HG03442 (cell line): ENCODE measurements at regions not wholly inside any gene's neighbourhood (a gene's known extent, or its start where the extent isn't known, plus 50 kb on each side); places are given as distances from the start of the nearest gene placed in this dataset.
"Not testable (repeated sequence)": the region's sequence is repeated elsewhere in the genome, so short reads cannot be mapped to it uniquely, and the experiment has no call there.

Experiments
- ATAC-seq: cut with Tn5 transposase; IDR thresholded peaks from one replicate; pipeline ENCODE4 v1.9.1; 2021; ENCODE audit warnings: mild to moderate bottlenecking, moderate library complexity; ENCODE audit not compliant: unreplicated experiment

DNA sequence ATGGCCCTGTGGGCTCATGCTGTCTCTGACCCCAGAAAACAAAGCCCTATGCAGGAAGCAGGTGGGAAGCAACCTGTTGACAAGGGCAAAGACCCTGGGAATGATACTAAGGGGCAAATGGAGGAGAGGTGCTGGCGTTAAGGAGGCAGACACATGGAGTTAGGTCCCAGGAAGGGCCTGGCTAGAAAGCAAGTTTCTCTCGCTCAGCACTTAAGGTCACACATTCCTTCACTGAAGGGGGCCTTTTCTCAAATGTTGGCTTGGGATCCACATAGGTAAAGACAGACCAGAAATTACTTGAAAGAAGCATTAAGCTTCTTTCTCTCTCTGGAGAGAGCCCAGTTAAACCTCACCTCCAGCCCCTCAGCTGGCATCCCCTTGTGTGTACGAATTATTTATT is 155.7 kb downstream of the ADRA2C start:
- not testable (repeated sequence) for ATAC-seq

DNA sequence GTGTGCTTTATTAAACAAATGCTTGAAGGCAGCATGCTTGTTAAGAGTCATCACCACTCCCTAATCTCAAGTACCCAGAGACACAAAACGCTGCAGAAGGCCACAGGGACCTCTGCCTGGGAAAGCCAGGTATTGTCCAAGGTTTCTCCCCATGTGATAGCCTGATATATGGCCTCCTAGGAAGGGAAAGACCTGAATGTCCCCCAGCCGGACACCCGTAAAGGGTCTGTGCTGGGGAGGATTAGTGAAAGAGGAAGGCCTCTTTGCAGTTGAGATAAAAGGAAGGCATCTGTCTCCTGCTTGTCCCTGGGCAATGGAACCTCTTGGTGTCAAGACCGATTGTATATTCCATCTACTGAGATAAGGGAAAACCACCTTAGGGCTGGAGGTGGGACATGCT is 159.7 kb downstream of the ADRA2C start:
- ATAC-seq, result not testable (repeated sequence)

DNA sequence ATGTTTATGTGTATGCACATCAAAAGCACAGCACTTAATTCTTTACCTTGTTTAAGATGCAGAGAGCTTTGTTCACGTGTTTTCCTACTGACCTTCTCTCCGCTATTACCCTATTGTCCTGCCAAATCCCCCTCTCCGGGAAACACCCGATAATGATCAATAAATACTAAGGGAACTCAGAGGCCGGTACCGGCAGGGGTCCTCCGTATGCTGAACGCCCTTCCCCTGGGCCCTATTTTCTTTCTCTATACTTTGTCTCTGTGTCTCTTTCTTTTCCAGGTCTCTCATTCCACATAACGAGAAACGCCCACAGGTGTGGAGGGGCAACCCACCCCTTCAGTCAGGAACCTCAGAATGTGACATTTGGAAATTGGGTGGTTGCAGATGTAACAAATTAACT is 160.1 kb downstream of the ADRA2C start:
- ATAC-seq, result not testable (repeated sequence)

DNA sequence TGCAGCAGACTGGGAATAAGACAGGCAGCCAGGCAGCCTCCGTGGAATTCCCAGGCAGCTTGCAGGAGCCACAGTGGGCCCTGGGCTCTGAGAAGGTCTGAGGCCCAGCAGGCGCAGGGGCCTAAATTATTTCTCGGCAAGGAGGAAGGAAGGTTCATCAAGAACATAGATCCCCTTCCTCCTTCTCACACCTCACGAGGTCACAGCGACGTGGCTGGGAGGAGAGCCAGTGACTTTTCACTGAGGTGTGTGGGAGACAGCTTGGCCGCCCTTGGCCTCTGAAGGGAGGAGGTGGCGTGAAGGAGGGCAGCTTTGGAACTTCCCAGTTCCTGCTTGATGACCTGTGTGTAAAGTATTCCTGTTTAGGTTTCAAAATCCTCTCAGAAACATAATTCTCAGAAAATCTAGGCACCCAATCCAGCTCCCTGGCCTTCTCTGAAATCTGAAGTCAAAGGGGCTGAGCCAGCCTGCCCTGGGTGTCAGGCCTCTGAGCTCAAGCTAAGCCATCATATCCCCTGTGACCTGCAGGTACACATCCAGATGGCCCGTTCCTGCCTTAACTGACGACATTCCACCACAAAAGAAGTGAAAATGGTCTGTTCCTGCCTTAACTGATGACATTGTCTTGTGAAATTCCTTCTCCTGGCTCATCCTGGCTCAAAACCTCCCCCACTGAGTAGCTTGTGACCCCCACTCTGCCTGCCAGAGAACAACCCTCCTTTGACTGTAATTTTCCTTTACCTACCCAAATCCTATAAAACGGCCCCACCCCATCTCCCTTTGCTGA is 161.0 kb downstream of the ADRA2C start:
- ATAC-seq, result not testable (repeated sequence)

DNA sequence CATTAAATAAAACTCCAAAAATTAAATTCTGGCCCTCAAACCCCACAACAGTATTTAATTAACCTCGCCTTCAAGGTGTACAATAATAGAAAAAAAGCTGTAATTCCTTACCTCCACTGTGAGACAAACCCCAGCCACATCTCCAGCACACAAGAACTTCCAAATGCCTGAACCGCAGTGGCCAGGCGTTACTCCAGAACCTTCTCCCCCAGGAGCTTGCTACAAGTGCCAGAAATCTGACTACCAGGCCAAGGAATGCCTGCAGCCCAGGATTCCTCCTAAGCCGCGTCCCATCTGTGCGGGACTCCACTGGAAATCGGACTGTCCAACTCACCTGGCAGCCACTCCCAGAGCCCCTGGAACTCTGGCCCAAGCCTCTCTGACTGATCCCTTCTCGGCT is 163.2 kb downstream of the ADRA2C start:
- ATAC-seq, result not testable (repeated sequence)

DNA sequence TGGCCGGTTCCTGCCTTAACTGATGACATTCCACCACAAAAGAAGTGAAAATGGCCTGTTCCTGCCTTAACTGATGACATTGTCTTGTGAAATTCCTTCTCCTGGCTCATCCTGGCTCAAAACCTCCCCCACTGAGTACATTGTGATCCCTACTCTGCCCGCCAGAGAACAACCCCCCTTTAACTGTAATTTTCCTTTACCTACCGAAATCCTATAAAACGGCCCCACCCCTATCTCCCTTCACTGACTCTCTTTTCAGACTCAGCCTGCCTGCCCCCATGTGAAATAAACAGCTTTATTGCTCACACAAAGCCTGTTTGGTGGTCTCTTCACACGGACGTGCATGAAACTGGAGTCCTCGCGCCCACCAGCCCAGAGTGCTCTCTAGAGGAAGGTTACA is 166.5 kb downstream of the ADRA2C start:
- ATAC-seq, result not testable (repeated sequence)

DNA sequence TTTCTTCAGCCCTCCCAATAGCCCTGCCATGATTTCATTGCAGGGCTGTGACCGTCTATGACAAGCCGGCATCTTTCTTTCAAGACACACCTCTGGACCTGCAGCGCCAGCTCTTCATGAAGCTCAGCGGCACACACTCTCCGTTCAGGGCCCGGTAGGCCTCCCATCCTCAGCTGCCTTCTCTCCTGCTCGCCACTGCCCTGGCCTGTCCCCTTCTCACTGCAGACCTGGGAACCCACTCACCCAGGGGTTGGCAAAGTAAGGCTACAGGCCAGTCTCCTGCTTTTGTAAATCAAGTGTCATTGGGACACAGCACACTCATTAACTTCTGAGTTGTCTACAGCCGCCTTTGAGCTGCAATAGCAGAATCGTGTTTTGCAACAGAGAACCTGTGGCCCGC is 169.2 kb downstream of the ADRA2C start:
- not testable (repeated sequence) for ATAC-seq

DNA sequence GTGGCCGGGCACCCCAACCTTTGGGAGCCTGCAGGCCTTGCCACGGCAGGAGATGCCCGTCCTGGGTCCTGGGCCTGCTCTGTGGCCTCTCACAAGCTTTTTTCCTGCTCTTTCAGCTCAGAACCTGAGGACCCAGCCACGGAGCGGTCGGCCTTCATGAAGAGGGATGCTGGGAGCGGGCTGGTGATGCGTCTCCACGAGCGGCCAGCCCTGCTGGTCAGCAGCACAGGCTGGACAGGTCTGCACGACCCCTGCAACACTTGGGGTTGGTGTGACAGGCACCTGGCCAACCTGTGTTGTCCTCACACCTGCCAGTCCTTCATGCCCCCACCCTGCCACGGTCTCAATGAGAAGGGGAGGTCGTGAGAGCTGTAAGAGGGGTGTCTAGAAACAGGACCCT is 170.0 kb downstream of the ADRA2C start:
- ATAC-seq, result no peak

DNA sequence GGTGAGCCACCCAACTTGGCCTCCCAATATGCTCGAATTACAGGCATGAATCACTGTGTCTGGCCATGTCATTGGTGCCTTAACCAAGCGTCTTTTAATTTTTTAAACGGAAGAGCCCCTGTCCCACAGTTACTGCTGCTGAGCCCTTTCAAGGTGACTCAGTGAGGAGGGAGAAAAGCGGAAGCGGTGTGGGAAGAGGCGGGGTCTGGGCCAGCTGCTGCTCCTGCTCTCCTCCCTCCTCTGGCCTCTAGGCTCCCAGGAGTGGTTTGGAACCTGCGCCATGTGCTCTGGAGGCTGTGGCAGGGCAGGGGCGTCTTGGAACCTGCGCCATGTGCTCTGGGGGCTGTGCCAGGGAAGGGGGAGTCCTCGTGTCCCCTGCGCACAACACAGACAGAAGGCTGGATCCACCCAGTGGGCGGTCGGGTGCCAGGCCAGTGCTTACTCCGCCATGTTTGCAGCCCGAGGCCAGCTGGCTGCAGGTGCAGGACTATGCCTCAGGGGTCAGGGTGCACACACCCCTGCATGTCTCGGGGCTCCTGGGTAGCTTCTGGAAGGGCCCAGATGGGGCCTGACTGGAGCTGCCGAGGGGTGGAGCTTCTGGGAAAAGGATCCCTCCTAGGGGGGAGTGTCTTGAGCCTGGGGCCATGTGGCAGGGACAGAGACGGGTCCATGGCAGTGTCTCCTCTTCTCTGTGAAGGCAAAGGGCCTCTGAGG is 171.8 kb downstream of the ADRA2C start:
- ATAC-seq, result not testable (repeated sequence)

DNA sequence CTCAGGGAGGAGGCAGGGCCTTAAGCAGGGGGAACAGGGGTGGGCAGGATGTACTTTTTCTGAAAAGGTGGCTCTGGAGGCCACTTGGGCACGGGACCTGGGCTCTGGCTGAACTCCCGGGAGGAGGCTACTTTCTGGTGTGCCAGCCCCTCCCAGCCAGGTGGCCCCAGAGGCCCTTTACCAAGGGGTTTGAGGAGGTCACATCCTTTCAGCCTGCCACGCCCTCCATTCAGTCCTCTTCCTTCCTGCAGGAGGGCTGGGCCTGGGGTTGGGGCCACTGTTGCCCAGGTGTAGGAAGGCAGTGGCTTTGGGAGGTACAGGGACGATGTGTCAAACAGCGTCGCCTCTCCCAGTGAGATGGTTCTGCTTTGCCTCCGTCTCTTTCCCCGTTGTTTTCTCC is 172.5 kb downstream of the ADRA2C start:
- ATAC-seq, result not testable (repeated sequence)

DNA sequence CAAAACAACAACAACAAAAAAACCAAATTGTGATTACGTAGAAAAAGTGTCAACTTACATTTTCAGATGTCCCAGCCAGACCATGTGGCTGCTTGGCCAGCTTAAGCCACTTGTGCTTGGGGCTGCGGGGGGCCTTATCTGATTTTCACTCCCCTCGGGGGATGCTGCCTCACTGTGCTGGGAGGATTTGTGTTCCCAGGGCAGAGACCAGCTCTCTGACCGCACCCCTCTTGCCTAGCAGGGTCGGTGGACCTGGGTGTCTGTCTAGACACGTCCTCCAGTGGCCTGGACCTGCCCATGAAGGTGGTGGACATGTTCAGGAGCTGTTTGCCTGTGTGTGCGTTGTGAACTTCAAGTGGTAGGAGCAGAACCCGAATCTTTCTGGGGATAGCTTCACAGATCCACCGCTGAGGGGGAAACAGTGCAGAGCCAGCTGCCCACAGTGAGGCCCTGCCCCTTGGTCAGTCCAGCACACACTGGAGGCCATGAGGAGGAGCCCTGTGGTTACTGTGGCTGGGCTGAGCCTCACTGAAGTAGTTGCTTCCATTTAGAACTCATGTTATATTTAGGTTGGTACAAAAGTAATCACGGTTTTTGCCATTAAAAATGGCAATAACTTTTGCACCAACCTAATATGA is 173.9 kb downstream of the ADRA2C start:
- ATAC-seq, result not testable (repeated sequence)

DNA sequence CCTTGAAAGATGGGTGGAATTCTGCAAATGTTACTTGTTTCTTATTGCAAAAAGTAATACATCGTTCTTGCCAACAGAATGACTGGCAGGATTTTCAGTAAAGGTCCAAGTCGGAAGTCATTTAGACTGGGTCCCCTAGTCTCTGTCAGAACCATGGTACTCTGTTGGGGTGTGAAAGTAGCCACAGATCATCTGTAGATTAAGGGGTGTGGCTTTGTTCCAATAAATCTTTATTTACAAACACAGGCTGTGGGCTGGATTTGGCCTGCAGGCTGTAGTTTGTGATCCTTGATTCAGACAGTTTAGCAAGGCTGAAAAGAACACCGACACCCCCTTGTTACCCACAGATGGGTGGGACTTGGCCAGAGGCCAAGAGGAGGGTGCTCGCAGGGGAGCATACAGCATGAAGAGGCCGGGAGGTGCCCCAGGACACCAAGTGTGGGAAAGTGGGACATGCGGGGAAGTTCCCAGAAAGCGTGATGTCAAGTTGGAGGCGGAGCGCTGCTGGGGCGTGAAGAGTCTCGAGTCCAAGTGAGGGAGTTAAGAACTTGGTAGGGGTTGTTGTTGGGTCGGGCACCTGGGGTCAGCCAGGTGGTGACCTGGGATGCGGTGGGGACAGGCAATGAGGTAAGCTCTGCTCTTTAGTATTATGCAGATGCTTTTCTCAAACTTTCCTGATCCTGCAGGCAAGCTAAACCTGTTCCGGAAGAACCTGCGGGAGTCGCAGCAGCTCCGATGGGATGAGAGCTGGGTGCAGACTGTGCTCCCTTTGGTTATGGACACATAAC is 175.7 kb downstream of the ADRA2C start:
- not testable (repeated sequence) for ATAC-seq

DNA sequence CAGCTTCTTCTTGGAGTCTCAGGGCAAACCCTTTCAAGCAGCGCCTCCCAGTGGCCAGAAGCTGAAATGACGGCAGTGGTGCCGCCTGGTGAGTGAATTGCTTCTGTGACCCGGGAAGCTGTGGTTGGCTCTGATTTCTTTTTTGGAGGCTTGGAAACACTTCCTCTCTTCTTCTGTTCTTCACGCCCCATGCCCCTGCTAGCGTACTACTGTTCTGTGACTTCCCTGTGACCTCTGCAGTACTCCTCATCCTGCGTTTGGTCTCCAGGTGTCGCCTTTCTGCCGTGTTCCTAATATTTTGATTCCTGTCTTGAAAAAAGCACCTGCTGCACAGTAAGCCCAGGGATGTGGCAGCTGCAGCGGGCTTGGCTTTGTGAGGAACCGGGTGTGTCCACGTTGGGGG is 176.4 kb downstream of the ADRA2C start:
- ATAC-seq, result not testable (repeated sequence)

DNA sequence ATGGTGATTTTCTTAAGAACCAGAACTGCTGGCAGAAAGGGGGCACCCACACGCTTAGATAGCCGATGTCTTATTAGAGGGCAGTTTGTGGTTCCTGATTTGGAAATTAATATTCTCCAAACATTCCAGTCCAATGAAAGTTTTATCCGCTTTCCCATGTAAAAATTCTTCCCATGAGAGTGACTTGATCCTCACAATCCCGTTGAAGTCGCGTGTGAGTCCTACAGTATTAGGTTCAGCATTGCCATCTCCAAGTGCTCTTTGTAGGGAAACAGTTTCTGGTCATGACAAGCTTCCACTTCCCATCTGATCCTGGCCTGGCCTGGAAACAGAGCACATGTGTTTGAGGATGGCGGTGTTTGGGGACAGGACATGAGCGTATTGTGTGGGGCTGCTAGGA is 176.9 kb downstream of the ADRA2C start:
- ATAC-seq, result not testable (repeated sequence)

DNA sequence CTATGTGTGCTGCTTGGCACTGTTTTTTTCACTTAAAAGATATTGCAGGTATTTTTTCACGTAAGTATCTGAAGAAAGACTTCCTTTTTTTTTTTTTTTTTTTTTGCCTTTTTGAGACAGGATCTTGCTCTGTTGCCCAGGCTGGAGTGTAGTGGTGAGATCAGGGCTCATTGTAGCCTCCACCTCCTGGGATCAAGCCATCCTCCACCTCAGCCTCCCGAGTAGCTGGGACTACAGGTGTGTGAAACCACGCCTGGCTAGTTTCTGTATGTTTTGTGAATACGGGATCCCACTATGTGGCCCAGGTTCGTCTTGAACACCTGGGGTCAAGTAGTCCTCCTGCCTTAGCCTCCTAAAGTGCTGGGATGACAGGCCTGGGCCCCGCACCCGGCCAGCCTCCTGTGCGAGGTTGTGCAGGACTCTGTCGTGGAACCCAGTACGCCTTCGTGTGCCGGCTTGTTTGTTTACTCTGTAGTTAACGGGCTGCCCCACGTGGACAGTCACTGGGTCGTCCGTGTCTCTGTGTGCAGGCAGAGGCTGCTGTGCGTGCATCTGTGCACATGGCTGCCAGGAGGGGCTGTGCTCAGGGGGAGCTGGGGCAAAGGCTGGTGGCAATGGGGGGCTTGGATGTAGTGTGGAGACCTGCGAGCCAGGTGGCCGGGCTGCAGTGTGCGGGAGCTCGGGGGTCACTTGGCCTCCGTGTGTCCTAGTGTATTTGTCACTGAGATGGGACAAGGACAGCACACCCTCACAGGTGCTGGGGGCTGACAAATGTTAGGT is 179.5 kb downstream of the ADRA2C start:
- ATAC-seq, result no peak

DNA sequence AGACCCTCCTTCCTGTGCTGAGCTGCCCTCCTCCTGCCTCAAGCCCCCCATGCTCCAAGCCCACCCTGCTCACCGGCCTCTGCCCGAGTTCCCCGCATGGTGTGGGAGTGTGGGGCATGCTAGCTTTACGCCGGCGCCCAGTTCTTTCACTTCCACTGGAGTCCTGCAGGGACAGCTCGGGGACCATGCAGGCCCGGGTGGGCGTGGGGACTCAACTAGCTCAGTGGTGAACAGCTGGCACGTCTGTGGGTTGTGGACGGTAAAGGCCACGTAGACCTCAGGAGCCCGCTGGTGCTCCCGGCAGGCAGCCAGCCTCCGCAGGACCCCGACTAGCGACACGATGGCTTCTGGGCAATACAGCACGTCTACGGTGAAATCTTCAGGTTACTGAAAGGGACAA is 180.4 kb downstream of the ADRA2C start:
- ATAC-seq, result not testable (repeated sequence)

DNA sequence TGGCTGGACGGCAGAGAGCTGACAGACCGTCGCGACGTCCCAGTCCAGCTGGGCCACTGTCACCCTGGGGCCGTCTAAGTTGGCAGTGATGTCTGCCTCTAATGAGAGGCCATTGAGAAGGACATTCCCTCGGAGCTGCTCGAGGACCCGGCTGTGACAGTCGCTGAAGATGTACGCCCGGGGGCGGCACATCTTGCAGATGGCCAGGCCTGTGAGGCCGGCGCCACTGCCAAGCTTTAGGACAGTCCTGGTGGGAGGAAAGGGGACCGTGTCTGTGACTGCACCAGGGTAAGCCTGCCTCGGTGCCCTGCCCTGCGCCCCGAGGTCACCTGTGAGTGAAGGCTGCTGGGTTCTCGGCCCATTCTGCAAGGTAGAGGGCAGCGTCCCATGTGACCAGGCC is 181.6 kb downstream of the ADRA2C start:
- ATAC-seq, result not testable (repeated sequence)

DNA sequence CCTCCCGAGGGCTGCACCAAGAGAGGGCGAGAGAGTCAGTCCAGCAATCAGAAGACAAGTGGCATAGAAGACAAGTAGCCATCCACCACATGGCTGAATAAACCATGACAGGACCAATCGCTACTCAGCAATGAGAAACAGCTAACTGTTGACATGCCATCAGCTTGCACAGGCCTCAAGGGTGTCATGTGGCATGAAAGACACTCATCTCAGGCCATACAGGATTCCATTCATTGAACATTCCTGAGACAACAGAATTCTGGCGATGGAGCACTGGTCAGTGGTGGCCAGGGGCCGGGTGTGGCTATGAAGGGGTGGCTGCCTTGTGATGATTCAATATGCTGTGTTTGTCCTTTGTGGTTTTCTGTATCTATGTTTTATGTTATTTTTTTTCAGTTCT is 182.0 kb downstream of the ADRA2C start:
- not testable (repeated sequence) for ATAC-seq

DNA sequence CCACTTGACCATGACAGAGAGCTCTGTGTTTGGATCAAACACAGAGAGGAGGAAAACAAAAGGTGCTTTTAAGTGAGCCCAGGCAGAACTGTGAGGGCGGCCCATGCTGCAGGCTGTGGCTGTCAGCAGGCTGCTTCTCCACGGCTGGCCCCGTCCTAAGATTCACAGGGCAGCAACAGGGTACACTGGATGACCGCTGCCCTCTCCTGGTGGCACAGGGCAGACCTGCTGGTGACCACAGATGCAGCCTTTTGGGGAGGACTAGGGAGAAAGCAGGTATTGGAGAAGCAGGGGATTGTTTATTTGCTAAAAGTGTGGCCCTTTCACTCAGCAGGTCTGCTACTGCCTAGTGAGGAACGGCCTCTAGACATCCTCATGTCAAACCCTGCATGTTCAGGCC is 183.7 kb downstream of the ADRA2C start:
- not testable (repeated sequence) for ATAC-seq
